RWPE1 (cell line): ENCODE measurements at regions not wholly inside any gene's neighbourhood (a gene's known extent, or its start where the extent isn't known, plus 50 kb on each side); places are given as distances from the start of the nearest gene placed in this dataset.
"Not testable (repeated sequence)": the region's sequence is repeated elsewhere in the genome, so short reads cannot be mapped to it uniquely, and the experiment has no call there.

Experiments
- CTCF ChIA-PET: fragments of 350-600 bp; sonication (Branson Sonifier 250); formaldehyde crosslinking; extraction: SDS; loops from one replicate; lab custom pipeline; 2021; lab: Yijun Ruan, JAX
- POLR2A ChIA-PET: fragments of 400-600 bp; formaldehyde crosslinking; extraction: SDS; loops from one replicate; lab custom pipeline; 2020; ENCODE audit warnings: antibody characterized with exemption; ENCODE audit not compliant: low non-redundant PET; lab: Yijun Ruan, JAX
- DNase-seq: peaks from one replicate; pipeline ENCODE4 v3.0.0; 2012; ENCODE audit warnings: low spot score
- H3K27ac ChIP-seq: fragments of 450-650 bp; 2 replicates; pipeline ENCODE4 v1.5.1; 2017
- CTCF ChIP-seq: fragments of 450-650 bp; conservative IDR thresholded peaks from 2 replicates; pipeline ENCODE4 v1.5.1; 2017; ENCODE audit warnings: low read depth, mild to moderate bottlenecking

- no peak overlapping the region for H3K27ac ChIP-seq
- ChIA-PET CTCF (no interaction called here), POLR2A (no interaction called here)
- no peak for DNase-seq
- no peak for TF ChIP-seq CTCF
These were observed 132.4 kb downstream of the MAP3K21 start for GRCh38 chr1:233459968-233460367.

GRCh38 chr1:233460692-233461091 is 133.2 kb downstream of the MAP3K21 start:
- POLR2A ChIA-PET = no interaction called here
- no peak for TF ChIP-seq CTCF
- H3K27ac ChIP-seq = no peak overlapping the region
- no peak for DNase-seq
- CTCF ChIA-PET = no interaction called here

- ChIA-PET CTCF (interaction anchor here (1.0 kb wide), 1 partner anchor 9 kb away, joined by 4 read pairs; no protein-coding TSS in a partner anchor), POLR2A (no interaction called here)
- DNase-seq = no peak
- H3K27ac ChIP-seq = no peak overlapping the region
- no peak for TF ChIP-seq CTCF
These were observed 134.3 kb downstream of the MAP3K21 start for GRCh38 chr1:233461847-233462246.

GRCh38 chr1:233463333-233463732 is 135.8 kb downstream of the MAP3K21 start:
- TF ChIP-seq CTCF = no peak
- H3K27ac ChIP-seq = no peak overlapping the region
- POLR2A ChIA-PET = no interaction called here
- CTCF ChIA-PET = interaction anchor here (1.1 kb wide), 1 partner anchor 22 kb away, joined by 5 read pairs; no protein-coding TSS in a partner anchor
- DNase-seq = no peak

- CTCF ChIA-PET = no interaction called here
- no peak overlapping the region for H3K27ac ChIP-seq
- no peak for TF ChIP-seq CTCF
- POLR2A ChIA-PET = no interaction called here
- no peak for DNase-seq
These were observed 138.3 kb downstream of the MAP3K21 start for GRCh38 chr1:233465745-233466343.

- ChIA-PET POLR2A (no interaction called here), CTCF (no interaction called here)
- DNase-seq = no peak
- H3K27ac ChIP-seq = no peak overlapping the region
- TF ChIP-seq CTCF = no peak
These were observed 143.0 kb upstream of the KCNK1 start for GRCh38 chr1:233470741-233471499.

GRCh38 chr1:233471851-233472250 is 142.1 kb upstream of the KCNK1 start:
- DNase-seq, H3K27ac ChIP-seq, POLR2A ChIA-PET: not testable (repeated sequence)
- CTCF ChIA-PET = interaction anchor here (0.6 kb wide), 1 partner anchor 46 kb away, joined by 6 read pairs; no protein-coding TSS in a partner anchor

GRCh38 chr1:233472796-233473195 is 141.1 kb upstream of the KCNK1 start:
- DNase-seq, CTCF ChIA-PET, POLR2A ChIA-PET: not testable (repeated sequence)
- peak overlapping the region; percentile 7; the same call in 1 of the 2 replicates for H3K27ac ChIP-seq
